ENCODE measurements at regions not wholly inside any gene's neighbourhood (a gene's known extent, or its start where the extent isn't known, plus 50 kb on each side); places are given as distances from the start of the nearest gene placed in this dataset.

- TF ChIP-seq, protein P1, sequence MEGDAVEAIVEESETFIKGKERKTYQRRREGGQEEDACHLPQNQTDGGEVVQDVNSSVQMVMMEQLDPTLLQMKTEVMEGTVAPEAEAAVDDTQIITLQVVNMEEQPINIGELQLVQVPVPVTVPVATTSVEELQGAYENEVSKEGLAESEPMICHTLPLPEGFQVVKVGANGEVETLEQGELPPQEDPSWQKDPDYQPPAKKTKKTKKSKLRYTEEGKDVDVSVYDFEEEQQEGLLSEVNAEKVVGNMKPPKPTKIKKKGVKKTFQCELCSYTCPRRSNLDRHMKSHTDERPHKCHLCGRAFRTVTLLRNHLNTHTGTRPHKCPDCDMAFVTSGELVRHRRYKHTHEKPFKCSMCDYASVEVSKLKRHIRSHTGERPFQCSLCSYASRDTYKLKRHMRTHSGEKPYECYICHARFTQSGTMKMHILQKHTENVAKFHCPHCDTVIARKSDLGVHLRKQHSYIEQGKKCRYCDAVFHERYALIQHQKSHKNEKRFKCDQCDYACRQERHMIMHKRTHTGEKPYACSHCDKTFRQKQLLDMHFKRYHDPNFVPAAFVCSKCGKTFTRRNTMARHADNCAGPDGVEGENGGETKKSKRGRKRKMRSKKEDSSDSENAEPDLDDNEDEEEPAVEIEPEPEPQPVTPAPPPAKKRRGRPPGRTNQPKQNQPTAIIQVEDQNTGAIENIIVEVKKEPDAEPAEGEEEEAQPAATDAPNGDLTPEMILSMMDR (IDR thresholded peaks at IDR 0.05), result no peak
- TF ChIP-seq POLR2A (IDR thresholded peaks at IDR 0.05), result no peak
- no peak for TF ChIP-seq POLR2AphosphoS5 (IDR thresholded peaks at IDR 0.05)
- no peak for TF ChIP-seq EP300 (IDR thresholded peaks at IDR 0.05)
Observed at GRCh38 chr20:11186301-11187008, 512.7 kb upstream of the JAG1 start.

Measured in sigmoid colon (tissue), 4 donors.